HCT116 (cell line): ENCODE measurements at regions not wholly inside any gene's neighbourhood (a gene's known extent, or its start where the extent isn't known, plus 50 kb on each side); places are given as distances from the start of the nearest gene placed in this dataset.

Experiments used
- ATAC-seq: fragments of 200-7000 bp; cut with Tn5 transposase; 2 replicates; pipeline ENCODE4 v1.9.1; 2020; ENCODE audit warnings: mild to moderate bottlenecking, moderate library complexity
- BruUV-seq: library from RNA; stranded (reverse); fragments of 400-500 nt; replicated peaks from 2 replicates; lab custom pipeline; 2021; lab: Mats Ljungman, UMichigan
- CTCF ChIA-PET: fragments of 300-600 bp; sonication (Branson Sonifier 250); formaldehyde crosslinking; loops from one replicate; lab custom pipeline; 2021; ENCODE audit warnings: antibody characterized with exemption; lab: Charles Lee
- POLR2A ChIA-PET: fragments of 300-600, 350-600 bp; sonication (Branson Sonifier 250); formaldehyde crosslinking; loops from one replicate; lab custom pipeline; 2021; ENCODE audit warnings: antibody characterized with exemption; lab: Charles Lee
- RAD21 ChIA-PET, 2 experiments: fragments of 300-600 bp; sonication (Branson Sonifier 250); formaldehyde crosslinking; loops; one replicate each; lab custom pipeline; 2023; ENCODE audit warnings: low total read pairs in 2 of 2; ENCODE audit not compliant: uncharacterized antibody in 2 of 2, unreplicated experiment in 2 of 2, low non-redundant PET in 1 of 2; lab: Charles Lee
- DNase-seq: peaks from one replicate; pipeline ENCODE4 v3.0.0-alpha.2; 2010; ENCODE audit warnings: low read depth, low spot score
- H2AFZ ChIP-seq: fragments of 200-600 bp; shearing (Covaris generic), sonication (generic); 2 replicates; pipeline ENCODE4 v1.6.1; 2017; ENCODE audit warnings: low read depth, mixed run types, mixed read lengths, antibody characterized with exemption, low read length; ENCODE audit not compliant: poor library complexity, severe bottlenecking
- H3K27ac ChIP-seq: 2 replicates; pipeline ENCODE4 v1.5.1; 2012; ENCODE audit warnings: low read depth, low read length
- H3K27me3 ChIP-seq: fragments of 200-600 bp; sonication (generic); 2 replicates; pipeline ENCODE4 v1.6.1; 2016; ENCODE audit warnings: mixed run types, low read length, mixed read lengths; ENCODE audit not compliant: insufficient read depth
- H3K36me3 ChIP-seq, 2 experiments: fragments of 200-500 bp in 1 of 2; fragments of 200-600 bp in 1 of 2; sonication (Bioruptor generic) in 1 of 2; sonication (generic) in 1 of 2; 2 replicates each; pipeline versions ENCODE4 v1.5.1 to v1.6.1; 2014 to 2016; ENCODE audit warnings: low read length in 2 of 2, inconsistent platforms in 1 of 2, mixed read lengths in 1 of 2, mixed run types in 1 of 2; ENCODE audit not compliant: insufficient read depth in 2 of 2, control insufficient read depth in 1 of 2
- H3K4me1 ChIP-seq, 2 experiments: fragments of 200-600 bp in 1 of 2; sonication (generic) in 1 of 2; 2 replicates each; pipeline versions ENCODE4 v1.5.1 to v1.6.1; 2012 to 2017; ENCODE audit warnings: low read length in 2 of 2, inconsistent platforms in 1 of 2, mild to moderate bottlenecking in 1 of 2, mixed read lengths in 1 of 2, mixed run types in 1 of 2, moderate library complexity in 1 of 2; ENCODE audit not compliant: insufficient read depth in 2 of 2, control insufficient read depth in 1 of 2
- H3K4me2 ChIP-seq: fragments of 200-600 bp; sonication (generic); 2 replicates; pipeline ENCODE4 v1.6.1; 2017; ENCODE audit warnings: mixed run types, low read length, mixed read lengths
- H3K4me3 ChIP-seq, 2 experiments: fragments of 200-600 bp in 1 of 2; sonication (generic) in 1 of 2; replicated peaks in 1 of 2; 2 replicates each; pipeline ENCODE4 v1.5.1; 2011 to 2016; ENCODE audit warnings: low read length in 2 of 2, control low read depth in 1 of 2, low read depth in 1 of 2, mild to moderate bottlenecking in 1 of 2, mixed read lengths in 1 of 2, mixed run types in 1 of 2
- H3K79me2 ChIP-seq: fragments of 200-600 bp; sonication (generic); 2 replicates; pipeline ENCODE4 v1.6.1; 2017; ENCODE audit warnings: mild to moderate bottlenecking, mixed run types, low read length, moderate library complexity, mixed read lengths; ENCODE audit not compliant: insufficient read depth
- H3K9ac ChIP-seq: fragments of 200-600 bp; sonication (generic); 2 replicates; pipeline ENCODE4 v1.6.1; 2016; ENCODE audit warnings: low read length, mixed read lengths
- H3K9me2 ChIP-seq: fragments of 200-600 bp; sonication (generic), shearing (Covaris generic); 2 replicates; pipeline ENCODE4 v1.6.1; 2017; ENCODE audit warnings: mixed run types, mild to moderate bottlenecking, moderate library complexity; ENCODE audit not compliant: insufficient read depth
- H3K9me3 ChIP-seq, 2 experiments: fragments of 200-500 bp in 1 of 2; fragments of 200-600 bp in 1 of 2; sonication (Bioruptor generic) in 1 of 2; sonication (generic) in 1 of 2; 2 replicates each; pipeline ENCODE4 v1.6.1; 2014 to 2017; ENCODE audit warnings: low read length in 2 of 2, mixed read lengths in 2 of 2, inconsistent platforms in 1 of 2, low read depth in 1 of 2, mild to moderate bottlenecking in 1 of 2, mixed run types in 1 of 2, moderate library complexity in 1 of 2; ENCODE audit not compliant: control insufficient read depth in 1 of 2, insufficient read depth in 1 of 2
- H4K20me1 ChIP-seq: fragments of 200-600 bp; sonication (generic), shearing (Covaris generic); 2 replicates; pipeline ENCODE4 v1.6.1; 2017; ENCODE audit warnings: mixed run types, mild to moderate bottlenecking, moderate library complexity; ENCODE audit not compliant: insufficient read depth
- CBX3 ChIP-seq: IDR thresholded peaks from 2 replicates; pipeline ENCODE4 v1.6.1; 2012; ENCODE audit warnings: low read depth
- CTCF ChIP-seq, 3 experiments: fragments of 200-600 bp in 1 of 3; sonication (generic) in 1 of 3; IDR thresholded peaks in 2 of 3; conservative IDR thresholded peaks in 1 of 3; 2 replicates each; pipeline ENCODE4 v1.5.1; 2012 to 2017; ENCODE audit warnings: low read depth in 2 of 3, low read length in 2 of 3, antibody characterized with exemption in 1 of 3, borderline replicate concordance in 1 of 3, control low read depth in 1 of 3, mild to moderate bottlenecking in 1 of 3, mixed read lengths in 1 of 3, mixed run types in 1 of 3, moderate library complexity in 1 of 3; ENCODE audit not compliant: insufficient read depth in 1 of 3
- EGR1 ChIP-seq: IDR thresholded peaks from 2 replicates; pipeline ENCODE4 v1.6.1; 2012; ENCODE audit warnings: low read depth
- EZH2 ChIP-seq: fragments of 200-600 bp; sonication (generic); IDR thresholded peaks from 2 replicates; pipeline ENCODE4 v1.6.1; 2017; ENCODE audit warnings: antibody characterized with exemption, mixed run types
- FOSL1 ChIP-seq: IDR thresholded peaks from 2 replicates; pipeline ENCODE4 v1.6.1; 2012; ENCODE audit warnings: low read depth
- JUND ChIP-seq: IDR thresholded peaks from 2 replicates; pipeline ENCODE4 v1.6.1; 2012
- POLR2AphosphoS5 ChIP-seq: IDR thresholded peaks from 2 replicates; pipeline ENCODE4 v1.6.1; 2011; ENCODE audit warnings: mild to moderate bottlenecking, low read depth, low read length, moderate library complexity
- RAD21 ChIP-seq: IDR thresholded peaks from 2 replicates; pipeline ENCODE4 v1.6.1; 2012; ENCODE audit warnings: low read depth, mild to moderate bottlenecking
- SIN3A ChIP-seq: IDR thresholded peaks from 2 replicates; pipeline ENCODE4 v1.6.1; 2012; ENCODE audit warnings: low read depth
- SRF ChIP-seq: IDR thresholded peaks from 2 replicates; pipeline ENCODE4 v1.6.1; 2012; ENCODE audit warnings: low read depth
- YY1 ChIP-seq: IDR thresholded peaks from 2 replicates; pipeline ENCODE4 v1.6.1; 2011; ENCODE audit warnings: low read length, low read depth, moderate library complexity, mild to moderate bottlenecking; ENCODE audit not compliant: insufficient replicate concordance; ENCODE audit errors: extremely low read depth
- ZNF274 ChIP-seq: fragments of 200-500 bp; sonication (Bioruptor generic); IDR thresholded peaks from 2 replicates; pipeline ENCODE4 v1.6.1; 2014; ENCODE audit warnings: mild to moderate bottlenecking, low read depth, low read length, inconsistent platforms
- intact Hi-C: fragments of 100-400 bp; cut with micrococcal nuclease; formaldehyde crosslinking; loops from 2 replicates; pipeline ENCODE4 v1.10.0; 2022

- TF ChIP-seq YY1, result no peak
- TF ChIP-seq EGR1, result no peak
- TF ChIP-seq JUND, result no peak
- no peak for TF ChIP-seq CTCF (IDR thresholded peaks at IDR 0.05 in 2 of 3, conservative IDR thresholded peaks at IDR 0.05 in 1 of 3; ENCODE audit: borderline replicate concordance in 1 of 3, insufficient read depth in 1 of 3, low read depth in 2 of 3, low read length in 2 of 3)
- TF ChIP-seq CBX3, result no peak
- no peak for TF ChIP-seq FOSL1
- no peak for TF ChIP-seq SRF
- no peak for TF ChIP-seq ZNF274
- TF ChIP-seq POLR2AphosphoS5, result no peak
- TF ChIP-seq EZH2, result no peak
- TF ChIP-seq SIN3A, result no peak
Observed at GRCh38 chr2:187878112-187878511, 323.9 kb upstream of the TFPI start (continued).

GRCh38 chr2:187879491-187879890 is 325.3 kb upstream of the TFPI start:
- H3K79me2 ChIP-seq, result no peaks in the 10 kb centered on the region
- ChIA-PET RAD21 (no interaction called here), POLR2A (no interaction called here), CTCF (no interaction called here)
- no peaks in the 10 kb centered on the region for H3K9me2 ChIP-seq
- intact Hi-C loops, result no loop called here
- no peak overlapping the region for H3K4me3 ChIP-seq
- no peaks in the 10 kb centered on the region for H3K4me1 ChIP-seq
- H3K4me2 ChIP-seq, result no peak overlapping the region
- TF ChIP-seq POLR2AphosphoS5 (no peak), FOSL1 (no peak), RAD21 (no peak), CTCF (IDR thresholded peaks at IDR 0.05 in 2 of 3, conservative IDR thresholded peaks at IDR 0.05 in 1 of 3; ENCODE audit: borderline replicate concordance in 1 of 3, insufficient read depth in 1 of 3, low read depth in 2 of 3, low read length in 2 of 3) (no peak)
- H3K9ac ChIP-seq, result no peak overlapping the region
- peak overlapping the region; percentile 3 for H2AFZ ChIP-seq
- no peak for DNase-seq
- H3K9me3 ChIP-seq, result no peaks in the 10 kb centered on the region
- H3K36me3 ChIP-seq, result no peaks in the 10 kb centered on the region
- ATAC-seq, result no peak
- H3K27ac ChIP-seq, result no peak overlapping the region
- no TSS peak for BruUV-seq
- H3K27me3 ChIP-seq, result no peaks in the 10 kb centered on the region
- no peaks in the 10 kb centered on the region for H4K20me1 ChIP-seq
